ENCODE measurements at regions not wholly inside any gene's neighbourhood (a gene's known extent, or its start where the extent isn't known, plus 50 kb on each side); places are given as distances from the start of the nearest gene placed in this dataset.

DNA sequence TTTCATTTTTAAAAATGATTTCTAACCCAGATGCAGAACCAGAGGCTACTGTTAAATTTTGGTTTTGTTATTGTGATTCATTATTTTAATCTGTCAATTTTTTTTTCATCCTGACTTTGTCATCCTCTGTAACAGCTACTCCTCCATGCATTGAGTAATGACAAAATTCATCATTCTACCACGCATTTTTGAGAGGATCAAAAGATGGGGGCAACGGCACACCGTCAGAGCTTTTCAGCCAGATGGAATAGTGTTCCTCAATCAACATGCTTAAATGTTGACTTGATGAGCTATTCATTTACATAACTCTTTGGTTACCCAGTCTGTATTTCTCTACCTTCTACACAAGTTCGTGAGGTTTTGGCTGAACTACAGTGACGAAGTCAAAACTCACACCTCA is 486.3 kb downstream of the EFNB2 start:
- Histone ChIP-seq H3K4me3 (no peak overlapping the region), H3K27ac (no peak overlapping the region), H3K4me1 (no peaks in the 10 kb centered on the region), H3K36me3 (no peaks in the 10 kb centered on the region), H3K27me3 (ENCODE audit: low read depth) (no peaks in the 10 kb centered on the region), H3K9me3 (no peaks in the 10 kb centered on the region)
- intact Hi-C loops (cut with DNase I) = no loop called here
- TF ChIP-seq, protein P1, sequence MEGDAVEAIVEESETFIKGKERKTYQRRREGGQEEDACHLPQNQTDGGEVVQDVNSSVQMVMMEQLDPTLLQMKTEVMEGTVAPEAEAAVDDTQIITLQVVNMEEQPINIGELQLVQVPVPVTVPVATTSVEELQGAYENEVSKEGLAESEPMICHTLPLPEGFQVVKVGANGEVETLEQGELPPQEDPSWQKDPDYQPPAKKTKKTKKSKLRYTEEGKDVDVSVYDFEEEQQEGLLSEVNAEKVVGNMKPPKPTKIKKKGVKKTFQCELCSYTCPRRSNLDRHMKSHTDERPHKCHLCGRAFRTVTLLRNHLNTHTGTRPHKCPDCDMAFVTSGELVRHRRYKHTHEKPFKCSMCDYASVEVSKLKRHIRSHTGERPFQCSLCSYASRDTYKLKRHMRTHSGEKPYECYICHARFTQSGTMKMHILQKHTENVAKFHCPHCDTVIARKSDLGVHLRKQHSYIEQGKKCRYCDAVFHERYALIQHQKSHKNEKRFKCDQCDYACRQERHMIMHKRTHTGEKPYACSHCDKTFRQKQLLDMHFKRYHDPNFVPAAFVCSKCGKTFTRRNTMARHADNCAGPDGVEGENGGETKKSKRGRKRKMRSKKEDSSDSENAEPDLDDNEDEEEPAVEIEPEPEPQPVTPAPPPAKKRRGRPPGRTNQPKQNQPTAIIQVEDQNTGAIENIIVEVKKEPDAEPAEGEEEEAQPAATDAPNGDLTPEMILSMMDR (IDR thresholded peaks at IDR 0.05) = no peak
- DNase-seq (no peak), ATAC-seq (no peak)

DNA sequence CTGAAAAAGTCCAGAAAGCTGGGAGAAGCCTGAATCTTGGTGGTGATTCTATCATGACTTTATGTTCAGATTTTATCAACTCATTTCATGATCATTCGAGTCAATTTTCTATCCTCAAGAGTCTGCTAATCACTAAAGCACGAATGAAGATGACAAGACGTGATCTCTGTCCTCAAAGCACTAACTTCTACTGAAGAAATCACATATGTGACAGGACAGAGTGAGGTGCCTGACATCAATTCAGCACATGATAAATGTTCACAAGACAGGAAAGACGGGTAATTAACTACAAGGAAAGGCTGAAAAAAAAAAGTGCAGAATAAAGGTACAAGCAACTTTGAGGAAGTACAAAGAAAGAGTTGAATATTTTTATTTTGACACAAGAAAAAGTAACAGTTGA is 487.1 kb downstream of the EFNB2 start:
- Histone ChIP-seq H3K36me3 (no peaks in the 10 kb centered on the region), H3K27ac (no peak overlapping the region), H3K27me3 (ENCODE audit: low read depth) (no peaks in the 10 kb centered on the region), H3K9me3 (no peaks in the 10 kb centered on the region), H3K4me3 (no peak overlapping the region), H3K4me1 (no peaks in the 10 kb centered on the region)
- TF ChIP-seq, protein P1 (IDR thresholded peaks at IDR 0.05) = no peak
- ATAC-seq (no peak), DNase-seq (no peak)
- intact Hi-C loops (cut with DNase I) = no loop called here

DNA sequence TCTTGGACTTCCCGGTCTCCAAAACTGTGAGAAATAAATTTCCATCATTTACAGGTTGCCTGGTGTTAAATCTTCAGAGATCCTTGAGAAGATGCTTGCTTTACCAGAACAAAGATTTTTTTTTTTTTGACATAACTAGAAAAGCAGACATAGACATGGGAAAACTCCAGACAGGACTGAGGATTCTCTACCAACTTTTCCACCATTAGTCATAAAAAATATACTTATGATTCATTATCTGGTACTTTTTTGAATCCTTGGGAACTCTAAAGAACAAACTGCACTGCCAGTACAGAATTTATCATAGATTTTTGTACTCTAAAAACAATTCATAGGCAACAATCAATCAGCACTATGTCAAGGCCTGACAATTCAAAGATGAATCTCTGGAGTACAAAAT is 487.6 kb downstream of the EFNB2 start:
- no peaks in the 10 kb centered on the region for H3K27me3 ChIP-seq (ENCODE audit: low read depth)
- no peaks in the 10 kb centered on the region for H3K36me3 ChIP-seq
- intact Hi-C loops (cut with DNase I) = no loop called here
- no peak overlapping the region for H3K4me3 ChIP-seq
- ATAC-seq = no peak
- TF ChIP-seq, protein P1 (IDR thresholded peaks at IDR 0.05) = no peak
- H3K4me1 ChIP-seq = no peaks in the 10 kb centered on the region
- no peaks in the 10 kb centered on the region for H3K9me3 ChIP-seq
- no peak overlapping the region for H3K27ac ChIP-seq
- DNase-seq = no peak

DNA sequence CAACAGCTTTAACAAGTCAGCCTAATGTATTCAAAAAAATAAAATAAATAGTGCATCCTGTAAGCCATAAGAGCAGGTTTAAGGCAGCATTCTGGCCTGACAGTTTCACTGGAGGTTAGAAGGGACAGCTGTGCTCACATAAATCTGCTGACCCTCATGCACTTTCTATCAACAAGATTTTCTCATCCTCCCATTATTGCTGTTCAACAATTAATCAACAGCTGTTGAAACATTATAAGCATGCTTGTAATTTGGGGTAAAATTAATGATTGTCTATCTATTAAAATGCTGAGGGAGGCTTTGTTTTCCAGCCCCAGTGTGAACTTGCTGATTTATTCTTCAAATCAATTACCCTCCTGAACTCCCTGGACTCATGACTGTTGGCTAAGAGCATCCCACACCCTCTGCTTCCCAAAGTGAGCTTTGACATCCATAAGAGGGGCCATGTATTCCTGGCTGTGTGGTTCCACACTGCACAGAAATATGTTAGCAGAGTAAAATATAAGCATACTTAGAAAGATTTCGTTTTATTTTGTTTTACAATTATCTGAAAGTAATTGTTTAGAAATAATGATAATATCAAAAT is 492.4 kb downstream of the EFNB2 start:
- intact Hi-C loops (cut with DNase I) = no loop called here
- Histone ChIP-seq H3K4me3 (no peak overlapping the region), H3K4me1 (no peaks in the 10 kb centered on the region), H3K27me3 (ENCODE audit: low read depth) (no peaks in the 10 kb centered on the region), H3K9me3 (no peaks in the 10 kb centered on the region), H3K36me3 (no peaks in the 10 kb centered on the region), H3K27ac (no peak overlapping the region)
- ATAC-seq (no peak), DNase-seq (no peak)
- TF ChIP-seq, protein P1 (IDR thresholded peaks at IDR 0.05) = no peak

DNA sequence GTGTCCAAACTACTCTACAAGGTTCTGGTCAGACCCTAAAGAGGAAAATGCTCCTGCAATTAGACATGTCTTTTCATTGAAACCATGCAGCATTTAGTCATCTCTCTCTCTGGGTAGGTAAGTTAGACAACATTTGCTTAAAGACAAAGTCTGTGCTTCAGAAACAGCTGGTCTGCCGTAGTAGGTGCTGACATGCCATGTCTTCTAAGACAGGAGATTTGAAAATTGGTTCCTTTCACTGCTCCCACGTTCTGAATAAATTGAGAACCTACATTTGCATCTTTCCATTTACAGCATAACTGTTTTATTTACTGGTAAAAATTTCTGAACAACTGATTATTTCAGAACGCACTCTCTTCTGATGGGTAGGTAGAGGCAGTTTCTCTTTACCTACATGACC is 494.0 kb downstream of the EFNB2 start:
- ATAC-seq (no peak), DNase-seq (no peak)
- no peaks in the 10 kb centered on the region for H3K4me1 ChIP-seq
- no peak overlapping the region for H3K27ac ChIP-seq
- H3K9me3 ChIP-seq = no peaks in the 10 kb centered on the region
- H3K27me3 ChIP-seq (ENCODE audit: low read depth) = no peaks in the 10 kb centered on the region
- H3K4me3 ChIP-seq = no peak overlapping the region
- intact Hi-C loops (cut with DNase I) = no loop called here
- TF ChIP-seq, protein P1 (IDR thresholded peaks at IDR 0.05) = no peak
- H3K36me3 ChIP-seq = no peaks in the 10 kb centered on the region

DNA sequence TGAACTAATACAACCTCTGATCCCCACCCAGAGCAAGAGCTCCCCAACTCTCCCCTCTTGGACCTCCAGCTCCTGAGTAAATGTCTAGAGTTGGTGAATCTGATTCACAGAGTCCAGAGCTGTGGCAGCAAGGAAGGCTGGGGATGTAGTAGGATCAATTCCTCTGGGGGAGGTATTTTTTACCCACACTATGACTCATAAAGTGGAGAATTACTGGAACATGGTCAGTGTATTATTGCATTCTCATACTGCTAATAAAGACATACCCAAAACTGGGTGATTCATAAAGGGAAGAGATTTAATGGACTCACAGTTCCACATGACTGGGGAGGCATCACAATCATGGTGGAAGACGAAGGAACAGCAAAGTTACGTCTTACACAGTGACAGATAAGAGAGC is 496.7 kb downstream of the EFNB2 start:
- Histone ChIP-seq H3K9me3 (no peaks in the 10 kb centered on the region), H3K27ac (no peak overlapping the region), H3K4me1 (no peaks in the 10 kb centered on the region), H3K4me3 (no peak overlapping the region), H3K36me3 (no peaks in the 10 kb centered on the region), H3K27me3 (ENCODE audit: low read depth) (no peaks in the 10 kb centered on the region)
- no peak for ATAC-seq
- intact Hi-C loops (cut with DNase I) = no loop called here
- TF ChIP-seq, protein P1 (IDR thresholded peaks at IDR 0.05) = no peak
- no peak for DNase-seq
